ENCODE measurements at regions not wholly inside any gene's neighbourhood (a gene's known extent, or its start where the extent isn't known, plus 50 kb on each side); places are given as distances from the start of the nearest gene placed in this dataset.
"Not testable (repeated sequence)": the region's sequence is repeated elsewhere in the genome, so short reads cannot be mapped to it uniquely, and the experiment has no call there.

GRCh38 chr12:62009445-62009844 is 250.8 kb upstream of the USP15 start:
- no peak for DNase-seq (ENCODE audit: low spot score)

- not testable (repeated sequence) for DNase-seq (ENCODE audit: low spot score)
Observed at GRCh38 chr12:62010331-62010906, 249.8 kb upstream of the USP15 start.

- DNase-seq (ENCODE audit: low spot score), result not testable (repeated sequence)
Observed at GRCh38 chr12:62010973-62011372, 249.2 kb upstream of the USP15 start.

- no peak for DNase-seq (ENCODE audit: low spot score)
Observed at GRCh38 chr12:62014330-62014729, 245.9 kb upstream of the USP15 start.

GRCh38 chr12:62016021-62016420 is 244.2 kb upstream of the USP15 start:
- DNase-seq (ENCODE audit: low spot score), result no peak

GRCh38 chr12:62021808-62022207 is 238.4 kb upstream of the USP15 start:
- peak; percentile 24 for DNase-seq (ENCODE audit: low spot score)

- no peak for DNase-seq (ENCODE audit: low spot score)
Observed at GRCh38 chr12:62028536-62028935, 231.7 kb upstream of the USP15 start.

GRCh38 chr12:62032870-62033269 is 227.3 kb upstream of the USP15 start:
- no peak for DNase-seq (ENCODE audit: low spot score)

- no peak for DNase-seq (ENCODE audit: low spot score)
Observed at GRCh38 chr12:62044450-62045135, 215.6 kb upstream of the USP15 start.

- DNase-seq (ENCODE audit: low spot score), result no peak
Observed at GRCh38 chr12:62045211-62045610, 215.0 kb upstream of the USP15 start.

- no peak for DNase-seq (ENCODE audit: low spot score)
Observed at GRCh38 chr12:62050785-62051184, 209.4 kb upstream of the USP15 start.

GRCh38 chr12:62069976-62070375 is 190.2 kb upstream of the USP15 start:
- DNase-seq (ENCODE audit: low spot score), result no peak

GRCh38 chr12:62073236-62073635 is 187.0 kb upstream of the USP15 start:
- DNase-seq (ENCODE audit: low spot score), result not testable (repeated sequence)

GRCh38 chr12:62075870-62076269 is 184.3 kb upstream of the USP15 start:
- no peak for DNase-seq (ENCODE audit: low spot score)

- no peak for DNase-seq (ENCODE audit: low spot score)
Observed at GRCh38 chr12:62078020-62078419, 182.2 kb upstream of the USP15 start.

GRCh38 chr12:62082448-62082847 is 177.8 kb upstream of the USP15 start:
- DNase-seq (ENCODE audit: low spot score), result no peak

- DNase-seq (ENCODE audit: low spot score), result no peak
Observed at GRCh38 chr12:62098132-62098531, 162.1 kb upstream of the USP15 start.

- DNase-seq (ENCODE audit: low spot score), result no peak
Observed at GRCh38 chr12:62103748-62104147, 156.5 kb upstream of the USP15 start.

GRCh38 chr12:62106547-62107185 is 153.5 kb upstream of the USP15 start:
- no peak for DNase-seq (ENCODE audit: low spot score)

- no peak for DNase-seq (ENCODE audit: low spot score)
Observed at GRCh38 chr12:62113366-62114011, 146.7 kb upstream of the USP15 start.

GRCh38 chr12:62116986-62117385 is 143.2 kb upstream of the USP15 start:
- no peak for DNase-seq (ENCODE audit: low spot score)

GRCh38 chr12:62123721-62124203 is 136.4 kb upstream of the USP15 start:
- peak; percentile 13 for DNase-seq (ENCODE audit: low spot score)

- DNase-seq (ENCODE audit: low spot score), result no peak
Observed at GRCh38 chr12:62127516-62127915, 132.7 kb upstream of the USP15 start.

All from HuH-7 (cell line).